GM21423 (cell line): ENCODE measurements at regions not wholly inside any gene's neighbourhood (a gene's known extent, or its start where the extent isn't known, plus 50 kb on each side); places are given as distances from the start of the nearest gene placed in this dataset.

ENCODE experiments used
- ATAC-seq: cut with Tn5 transposase; IDR thresholded peaks from one replicate; pipeline ENCODE4 v1.9.1; 2021; ENCODE audit warnings: mild to moderate bottlenecking, moderate library complexity; ENCODE audit not compliant: unreplicated experiment

- ATAC-seq: no peak
Observed at GRCh38 chr3:117725314-117725713, 1015.7 kb downstream of the TUSC7 start.

- no peak for ATAC-seq
Observed at GRCh38 chr3:117726776-117727175, 1017.2 kb downstream of the TUSC7 start.

- ATAC-seq: no peak
Observed at GRCh38 chr3:117728226-117728625, 1018.6 kb downstream of the TUSC7 start.

- ATAC-seq: no peak
Observed at GRCh38 chr3:117734496-117734895, 1024.9 kb downstream of the TUSC7 start.

GRCh38 chr3:117735481-117736101 lies 1026.0 kb downstream of the TUSC7 start:
- no peak for ATAC-seq

GRCh38 chr3:117736846-117737245 lies 1027.3 kb downstream of the TUSC7 start:
- ATAC-seq: no peak

GRCh38 chr3:117743993-117744392 lies 1034.4 kb downstream of the TUSC7 start:
- ATAC-seq: no peak

- no peak for ATAC-seq
Observed at GRCh38 chr3:117744935-117745334, 1035.4 kb downstream of the TUSC7 start.

- no peak for ATAC-seq
Observed at GRCh38 chr3:117745516-117745915, 1035.9 kb downstream of the TUSC7 start.

GRCh38 chr3:117746066-117746465 lies 1036.5 kb downstream of the TUSC7 start:
- no peak for ATAC-seq

GRCh38 chr3:117748131-117748530 lies 1038.6 kb downstream of the TUSC7 start:
- no peak for ATAC-seq

- no peak for ATAC-seq
Observed at GRCh38 chr3:117750674-117751269, 1041.2 kb downstream of the TUSC7 start.

- no peak for ATAC-seq
Observed at GRCh38 chr3:117751651-117752050, 1042.1 kb downstream of the TUSC7 start.

- ATAC-seq: no peak
Observed at GRCh38 chr3:117752984-117753717, 1043.6 kb downstream of the TUSC7 start.

- ATAC-seq: no peak
Observed at GRCh38 chr3:117754058-117754457, 1044.5 kb downstream of the TUSC7 start.

GRCh38 chr3:117754841-117755240 lies 1045.3 kb downstream of the TUSC7 start:
- ATAC-seq: no peak

GRCh38 chr3:117756563-117756962 lies 1047.0 kb downstream of the TUSC7 start:
- no peak for ATAC-seq

GRCh38 chr3:117761703-117762620 lies 1052.4 kb downstream of the TUSC7 start:
- ATAC-seq: no peak

GRCh38 chr3:117762621-117763037 lies 1053.0 kb downstream of the TUSC7 start:
- no peak for ATAC-seq

GRCh38 chr3:117763561-117763960 lies 1054.0 kb downstream of the TUSC7 start:
- ATAC-seq: no peak

GRCh38 chr3:117768581-117768980 lies 1059.0 kb downstream of the TUSC7 start:
- no peak for ATAC-seq
